Esophagus muscularis mucosa (tissue), 4 donors: ENCODE measurements at regions not wholly inside any gene's neighbourhood (a gene's known extent, or its start where the extent isn't known, plus 50 kb on each side); places are given as distances from the start of the nearest gene placed in this dataset.

Experiments used
- DNase-seq: peaks from one replicate; pipeline ENCODE4 v3.0.0-alpha.2; 2017; ENCODE audit errors: extremely low spot score
- H3K27ac ChIP-seq, 4 donors: fragments of 200-600 bp; sonication (generic); replicated peaks in 1 of 4; 1 replicate in 3 of 4; 2 replicates in 1 of 4; pipeline ENCODE4 v1.5.1; 2016 to 2019; ENCODE audit warnings: mild to moderate bottlenecking in 1 of 4
- H3K27me3 ChIP-seq, 4 donors: fragments of 200-600 bp; sonication (generic); one replicate each; pipeline versions ENCODE4 v1.5.1 to v1.6.0; 2016 to 2019
- H3K36me3 ChIP-seq, 4 donors: fragments of 200-600 bp; sonication (generic); one replicate each; pipeline ENCODE4 v1.5.1; 2016 to 2019
- H3K4me1 ChIP-seq, 4 donors: fragments of 200-600 bp; sonication (generic); one replicate each; pipeline ENCODE4 v1.5.1; 2016 to 2019
- H3K4me3 ChIP-seq, 4 donors: fragments of 200-600 bp; sonication (generic); 1 replicate in 2 of 4; 2 replicates in 2 of 4; pipeline ENCODE4 v1.5.1; 2016 to 2019; ENCODE audit warnings: mild to moderate bottlenecking in 4 of 4, moderate library complexity in 1 of 4
- H3K9me3 ChIP-seq, 4 donors: fragments of 200-600 bp; sonication (generic); 1 replicate in 3 of 4; 2 replicates in 1 of 4; pipeline ENCODE4 v1.5.1; 2016 to 2019
- CTCF ChIP-seq, 3 experiments: fragments of 200-600 bp in 2 of 3; fragments of 450-650 bp in 1 of 3; sonication (generic) in 2 of 3; IDR thresholded peaks; one replicate each; pipeline ENCODE4 v1.5.1; 2017 to 2019; ENCODE audit warnings: antibody characterized with exemption in 3 of 3, mild to moderate bottlenecking in 2 of 3, moderate library complexity in 1 of 3
- EP300 ChIP-seq: sonication (generic); formaldehyde crosslinking; IDR thresholded peaks from one replicate; pipeline ENCODE4 v1.6.1; 2017; ENCODE audit warnings: antibody characterized with exemption
- POLR2A ChIP-seq: fragments of 450-650 bp; IDR thresholded peaks from one replicate; pipeline ENCODE4 v1.6.1; 2017; ENCODE audit warnings: antibody characterized with exemption, moderate library complexity, mild to moderate bottlenecking, low read depth
- POLR2AphosphoS5 ChIP-seq, 2 donors: sonication (generic); formaldehyde crosslinking; IDR thresholded peaks; one replicate each; pipeline ENCODE4 v1.6.1; 2017; ENCODE audit warnings: antibody characterized with exemption in 2 of 2
- WGBS: methylation state at CpG from one replicate; pipeline ENCODE4 v1.1.5; 2018; 5-methylcytosine and 5-hydroxymethylcytosine counted together
- intact Hi-C: fragments of 100-400 bp; cut with DNase I; formaldehyde crosslinking; loops from one replicate; pipeline ENCODE4 v1.15.1; 2023

DNA sequence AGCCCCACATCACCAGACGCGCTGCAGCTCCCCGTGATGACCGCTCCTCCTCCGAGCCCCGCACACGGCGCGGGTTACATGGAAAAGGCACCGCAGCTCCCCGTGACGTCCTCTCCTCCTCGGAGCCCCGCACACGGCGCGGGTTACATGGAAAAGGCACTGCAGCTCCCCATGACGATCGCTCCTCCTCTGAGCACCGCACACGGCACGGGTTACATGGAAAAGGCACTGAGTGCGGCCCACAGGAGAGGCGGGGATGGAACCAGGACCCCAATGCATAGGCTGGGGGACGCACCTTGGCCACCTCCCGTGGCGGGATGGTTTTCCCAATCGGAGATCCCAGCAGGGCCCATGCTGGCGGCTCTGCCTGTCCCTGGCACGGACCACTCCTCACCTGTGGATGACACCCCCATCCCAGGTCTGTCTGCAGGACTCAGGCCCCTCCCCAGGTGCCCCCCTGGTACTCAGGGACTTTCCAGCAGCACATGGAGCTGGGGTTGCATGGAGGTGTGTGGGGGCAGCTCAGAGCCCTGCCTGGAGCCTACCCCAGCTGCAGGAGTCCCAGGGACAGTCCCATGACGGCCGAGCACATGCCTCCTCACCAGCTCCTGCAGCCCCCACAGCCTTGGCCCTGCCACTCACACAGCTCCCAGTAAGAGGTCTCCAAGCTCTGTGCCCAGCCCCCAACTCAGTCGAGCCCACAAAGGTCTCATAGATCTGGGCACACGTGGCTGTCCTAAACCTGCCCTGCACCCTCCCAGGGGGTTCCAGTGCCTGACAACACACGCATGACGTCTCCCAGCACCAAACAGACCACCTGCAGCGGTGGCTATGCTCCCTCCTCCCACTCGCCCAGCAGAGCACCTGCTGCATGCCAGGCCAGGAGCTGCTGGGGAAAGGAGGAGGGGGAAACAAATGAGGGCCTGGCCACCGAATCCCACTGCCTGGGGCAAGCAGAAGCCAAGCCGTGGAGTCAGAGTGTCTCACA lies 166.6 kb downstream of the BRD1 start:
- Histone ChIP-seq H3K4me1 (peaks cover 0 to 9% (median 0%) of the 10 kb centered on the region in 4 donors), H3K4me3 (no peak overlapping the region), H3K27ac (no peak overlapping the region), H3K36me3 (no peaks in the 10 kb centered on the region), H3K9me3 (no peaks in the 10 kb centered on the region), H3K27me3 (peaks cover 0 to 74% (median 1%) of the 10 kb centered on the region in 4 donors)
- no peak for DNase-seq
- TF ChIP-seq CTCF (IDR thresholded peaks at IDR 0.05) (no peak), POLR2A (no peak), EP300 (no peak), POLR2AphosphoS5 (IDR thresholded peaks at IDR 0.05) (no peak)
- 85% methylated on average over 37 of the region's 40 CpGs for WGBS
- intact Hi-C loops = no loop called here

GRCh38 chr22:49660321-49660720 lies 167.4 kb downstream of the BRD1 start:
- intact Hi-C loops = no loop called here
- TF ChIP-seq EP300 (no peak), CTCF (IDR thresholded peaks at IDR 0.05) (no peak), POLR2AphosphoS5 (IDR thresholded peaks at IDR 0.05) (no peak), POLR2A (no peak)
- Histone ChIP-seq H3K4me3 (no peak overlapping the region), H3K27me3 (peaks cover 0 to 73% (median 1%) of the 10 kb centered on the region in 4 donors), H3K9me3 (no peaks in the 10 kb centered on the region), H3K4me1 (peaks cover 0 to 9% (median under 1%) of the 10 kb centered on the region in 4 donors), H3K36me3 (no peaks in the 10 kb centered on the region), H3K27ac (no peak overlapping the region)
- DNase-seq = no peak
- WGBS = 84% methylated on average over 13 of the region's 16 CpGs

DNA sequence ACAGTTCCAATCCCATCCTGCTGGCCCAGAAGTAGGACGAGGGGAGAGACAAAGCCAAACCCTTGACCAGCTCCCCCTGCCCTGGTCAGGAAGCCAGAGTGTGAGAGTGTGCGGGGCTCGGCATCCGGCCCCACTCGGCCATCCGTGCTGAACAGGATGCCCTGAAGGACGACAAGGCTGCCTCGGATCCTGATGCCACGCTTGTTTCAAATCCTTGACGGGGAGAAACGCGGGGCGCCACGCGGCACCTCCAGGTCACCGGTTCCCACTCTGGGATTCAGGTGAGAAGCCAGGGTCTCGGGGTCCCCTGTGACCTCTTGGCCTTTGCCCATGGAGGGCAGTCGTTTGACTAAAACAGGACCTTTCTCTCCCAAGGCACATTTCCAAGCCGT lies 167.8 kb downstream of the BRD1 start:
- no peaks in the 10 kb centered on the region for H3K36me3 ChIP-seq
- intact Hi-C loops = no loop called here
- no peak for TF ChIP-seq EP300
- no peak for TF ChIP-seq CTCF (IDR thresholded peaks at IDR 0.05)
- no peak for TF ChIP-seq POLR2AphosphoS5 (IDR thresholded peaks at IDR 0.05)
- TF ChIP-seq POLR2A = no peak
- H3K27ac ChIP-seq = no peak overlapping the region
- WGBS = 27% methylated on average over 2 of the region's 19 CpGs
- H3K27me3 ChIP-seq = peaks cover 0 to 70% (median 1%) of the 10 kb centered on the region in 4 donors
- no peak overlapping the region for H3K4me3 ChIP-seq
- H3K4me1 ChIP-seq = peaks cover 0 to 6% (median 3%) of the 10 kb centered on the region in 4 donors
- no peak for DNase-seq
- H3K9me3 ChIP-seq = no peaks in the 10 kb centered on the region

GRCh38 chr22:49659281-49659923 lies 168.3 kb downstream of the BRD1 start:
- no peaks in the 10 kb centered on the region for H3K9me3 ChIP-seq
- peaks cover 0 to 6% (median 2%) of the 10 kb centered on the region in 4 donors for H3K4me1 ChIP-seq
- no peak overlapping the region for H3K4me3 ChIP-seq
- intact Hi-C loops = no loop called here
- WGBS = 66% methylated on average over 6 of the region's 19 CpGs
- H3K27me3 ChIP-seq = peaks cover 0 to 65% (median 1%) of the 10 kb centered on the region in 4 donors
- no peak overlapping the region for H3K27ac ChIP-seq
- TF ChIP-seq POLR2A = no peak
- TF ChIP-seq EP300 = no peak
- TF ChIP-seq CTCF (IDR thresholded peaks at IDR 0.05) = no peak
- no peak for TF ChIP-seq POLR2AphosphoS5 (IDR thresholded peaks at IDR 0.05)
- no peak for DNase-seq
- H3K36me3 ChIP-seq = no peaks in the 10 kb centered on the region
